ENCODE measurements at regions not wholly inside any gene's neighbourhood (a gene's known extent, or its start where the extent isn't known, plus 50 kb on each side); places are given as distances from the start of the nearest gene placed in this dataset.
A peak's percentile ranks its signal among the peaks of the same experiment; 100 is the strongest.

GRCh38 chr4:136699905-136700304, 832.4 kb downstream of the PCDH18 start:
- ATAC-seq = no peak
- TF ChIP-seq OSR1 (CRISPR knock-in tag; IDR thresholded peaks at IDR 0.05) = no peak
- no peak for TF ChIP-seq ZNF8 (CRISPR knock-in tag; IDR thresholded peaks at IDR 0.05)
- TF ChIP-seq ZNF70 (CRISPR knock-in tag; IDR thresholded peaks at IDR 0.05) = no peak
- no peak for TF ChIP-seq CREB5 (CRISPR knock-in tag; IDR thresholded peaks at IDR 0.05; ENCODE audit: low read depth)
- no peak for TF ChIP-seq ZNF565 (CRISPR knock-in tag; conservative IDR thresholded peaks at IDR 0.05; ENCODE audit: low read depth)
- TF ChIP-seq TOX (CRISPR knock-in tag; IDR thresholded peaks at IDR 0.05; ENCODE audit: borderline replicate concordance) = no peak
- no peak for TF ChIP-seq TSHZ2 (CRISPR knock-in tag; IDR thresholded peaks at IDR 0.05)
- TF ChIP-seq RARB (CRISPR knock-in tag; IDR thresholded peaks at IDR 0.05) = no peak
- TF ChIP-seq SNAI2 (CRISPR knock-in tag; IDR thresholded peaks at IDR 0.05) = no peak
- TF ChIP-seq POU6F1 (CRISPR knock-in tag; IDR thresholded peaks at IDR 0.05; ENCODE audit: borderline replicate concordance, low read depth) = no peak
- no peak for TF ChIP-seq ESRRG (CRISPR knock-in tag; IDR thresholded peaks at IDR 0.05)

GRCh38 chr4:136691607-136692006, 840.7 kb downstream of the PCDH18 start:
- no peak for ATAC-seq

GRCh38 chr4:136690360-136690759, 841.9 kb downstream of the PCDH18 start:
- no peak for TF ChIP-seq CSRNP3 (CRISPR knock-in tag; IDR thresholded peaks at IDR 0.05)
- no peak for TF ChIP-seq GLIS3 (CRISPR knock-in tag; IDR thresholded peaks at IDR 0.05)
- no peak for ATAC-seq

More at GRCh38 chr4:136691607-136692006, 840.7 kb downstream of the PCDH18 start:
- TF ChIP-seq SNAI2 (CRISPR knock-in tag; IDR thresholded peaks at IDR 0.05) = no peak
- TF ChIP-seq TCF4 (CRISPR knock-in tag; IDR thresholded peaks at IDR 0.05; ENCODE audit: borderline replicate concordance) = no peak

- no peak for ATAC-seq
- TF ChIP-seq CREB5 (CRISPR knock-in tag; IDR thresholded peaks at IDR 0.05; ENCODE audit: low read depth) (no peak), TOX (CRISPR knock-in tag; IDR thresholded peaks at IDR 0.05; ENCODE audit: borderline replicate concordance) (no peak), TCF4 (CRISPR knock-in tag; IDR thresholded peaks at IDR 0.05; ENCODE audit: borderline replicate concordance) (no peak)
Observed at GRCh38 chr4:136687596-136687995, 844.7 kb downstream of the PCDH18 start.

- no peak for TF ChIP-seq PPARA (CRISPR knock-in tag; IDR thresholded peaks at IDR 0.05; ENCODE audit: borderline replicate concordance)
- TF ChIP-seq TOX (CRISPR knock-in tag; IDR thresholded peaks at IDR 0.05; ENCODE audit: borderline replicate concordance) = no peak
- no peak for TF ChIP-seq CSDC2 (CRISPR knock-in tag; IDR thresholded peaks at IDR 0.05)
- no peak for TF ChIP-seq PATZ1 (CRISPR knock-in tag; IDR thresholded peaks at IDR 0.05; ENCODE audit: borderline replicate concordance)
- no peak for TF ChIP-seq ZNF565 (CRISPR knock-in tag; conservative IDR thresholded peaks at IDR 0.05; ENCODE audit: low read depth)
- no peak for TF ChIP-seq ISL1 (CRISPR knock-in tag; IDR thresholded peaks at IDR 0.05)
- no peak for TF ChIP-seq ZNF8 (CRISPR knock-in tag; IDR thresholded peaks at IDR 0.05)
- TF ChIP-seq ESRRG (CRISPR knock-in tag; IDR thresholded peaks at IDR 0.05) = no peak
- no peak for TF ChIP-seq ZNF70 (CRISPR knock-in tag; IDR thresholded peaks at IDR 0.05)
- no peak for TF ChIP-seq GLIS3 (CRISPR knock-in tag; IDR thresholded peaks at IDR 0.05)
- no peak for TF ChIP-seq CSRNP3 (CRISPR knock-in tag; IDR thresholded peaks at IDR 0.05)
- TF ChIP-seq ARNTL (CRISPR knock-in tag; IDR thresholded peaks at IDR 0.05; ENCODE audit: borderline replicate concordance, low read depth) = no peak
- no peak for TF ChIP-seq RARB (CRISPR knock-in tag; IDR thresholded peaks at IDR 0.05)
- TF ChIP-seq CREB5 (CRISPR knock-in tag; IDR thresholded peaks at IDR 0.05; ENCODE audit: low read depth) = no peak
- no peak for TF ChIP-seq ZFP30 (CRISPR knock-in tag; IDR thresholded peaks at IDR 0.05)
- peak; percentile 54; the same call in 2 of the 3 replicates for ATAC-seq
Observed at GRCh38 chr4:136687118-136687517, 845.2 kb downstream of the PCDH18 start.

Measured in SK-N-SH treated with all-trans-retinoic acid at 6 μM for 48 hours (cell line).